Cardiac septum (tissue), 1 donor: ENCODE measurements at regions not wholly inside any gene's neighbourhood (a gene's known extent, or its start where the extent isn't known, plus 50 kb on each side); places are given as distances from the start of the nearest gene placed in this dataset.
"Not testable (repeated sequence)": the region's sequence is repeated elsewhere in the genome, so short reads cannot be mapped to it uniquely, and the experiment has no call there.

Experiments
- DNase-seq: peaks from one replicate; pipeline ENCODE4 v3.0.0-alpha.2; 2020; ENCODE audit warnings: low spot score
- intact Hi-C: fragments of 100-400 bp; cut with DNase I; formaldehyde crosslinking; loops from one replicate; pipeline ENCODE4 v1.14.0; 2022
- donor health status: DM: no; HTN: no; CAD: no.

DNA sequence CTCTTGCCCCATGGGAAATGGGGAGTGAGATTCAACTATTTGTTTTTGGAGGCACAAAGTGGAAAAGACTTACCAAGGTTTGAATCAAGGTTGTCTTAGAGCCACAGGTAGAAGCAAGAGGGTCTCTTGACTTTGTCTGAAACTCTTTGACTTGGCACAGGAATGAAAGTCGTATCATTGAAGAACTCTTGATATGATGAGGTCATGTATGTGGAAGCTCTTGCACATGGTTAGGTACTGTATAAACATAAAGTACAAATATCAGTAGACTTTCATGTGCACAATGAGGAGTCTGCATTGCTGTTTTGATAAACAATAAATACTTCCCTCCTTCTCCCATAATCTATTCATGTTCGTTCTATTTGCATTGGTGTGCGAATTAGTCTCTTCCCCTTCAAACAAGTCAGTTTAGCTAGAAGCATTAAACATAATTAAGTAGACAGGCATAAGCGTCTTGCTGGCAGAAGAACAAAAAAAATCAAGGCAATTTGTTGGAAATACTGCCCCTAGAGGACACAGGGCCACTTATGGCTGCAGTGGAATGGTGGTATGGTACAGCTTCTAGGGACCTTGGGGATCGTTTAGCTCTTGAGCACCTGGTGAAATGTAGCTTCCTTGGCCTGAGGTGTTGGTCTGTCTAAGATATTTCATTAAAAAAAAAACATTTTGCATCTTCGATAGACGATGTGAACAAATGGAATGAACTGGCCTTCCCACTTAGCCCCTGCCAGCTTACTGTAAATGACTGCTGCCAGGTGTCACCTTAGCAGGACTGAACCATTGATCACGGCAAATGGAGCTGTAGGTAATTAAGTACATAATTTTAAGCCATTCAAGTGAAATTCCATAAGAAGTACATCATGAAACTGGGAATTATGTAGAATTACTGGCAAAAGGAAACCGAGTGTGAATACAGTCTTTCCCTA, 218.0 kb upstream of the GALNT2 start:
- DNase-seq = no peak
- intact Hi-C loops = loop anchor here (10.0 kb wide), 2 partner anchors 236 to 316 kb away; no protein-coding TSS in a partner anchor

DNA sequence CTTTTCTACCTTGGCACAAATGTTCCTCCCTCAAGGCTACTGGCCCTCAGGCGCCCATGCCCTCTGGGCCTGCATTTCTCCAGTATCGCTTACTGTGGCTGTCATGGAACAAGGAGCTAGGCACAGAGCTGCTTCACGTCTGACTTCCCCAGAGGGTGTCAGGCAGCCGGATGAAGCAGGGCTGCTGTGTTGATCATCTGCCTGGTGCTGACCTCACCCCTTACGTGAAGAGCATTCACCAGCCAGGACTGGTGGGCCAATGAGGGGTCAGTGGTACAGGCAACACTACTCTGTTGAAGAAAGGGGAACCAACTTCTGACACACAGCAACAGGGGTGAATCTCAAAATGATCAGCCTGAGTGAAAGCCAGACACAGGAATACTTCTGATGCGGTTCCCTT, 215.5 kb upstream of the GALNT2 start:
- no peak for DNase-seq
- intact Hi-C loops = no loop called here

DNA sequence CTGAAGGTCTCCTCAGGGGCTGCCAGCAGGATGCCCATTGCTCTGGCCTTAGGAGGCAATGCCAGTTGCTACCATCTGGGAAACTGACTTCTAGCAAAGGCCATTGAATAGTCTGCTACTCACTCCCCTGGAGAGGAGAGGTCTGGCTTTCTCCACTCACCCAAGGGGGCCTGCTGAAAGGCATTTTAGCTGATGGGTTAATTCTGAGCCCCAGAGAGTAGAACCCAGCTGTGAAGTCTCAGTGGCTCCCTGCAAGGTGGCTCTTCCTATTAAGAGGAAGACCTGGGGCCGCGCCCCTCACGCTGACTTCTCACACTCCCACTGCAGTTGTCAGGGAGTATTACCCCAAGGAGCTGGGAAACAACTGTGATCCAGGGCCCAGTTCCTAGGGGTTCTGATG, 213.3 kb upstream of the GALNT2 start:
- no peak for DNase-seq
- intact Hi-C loops = no loop called here

DNA sequence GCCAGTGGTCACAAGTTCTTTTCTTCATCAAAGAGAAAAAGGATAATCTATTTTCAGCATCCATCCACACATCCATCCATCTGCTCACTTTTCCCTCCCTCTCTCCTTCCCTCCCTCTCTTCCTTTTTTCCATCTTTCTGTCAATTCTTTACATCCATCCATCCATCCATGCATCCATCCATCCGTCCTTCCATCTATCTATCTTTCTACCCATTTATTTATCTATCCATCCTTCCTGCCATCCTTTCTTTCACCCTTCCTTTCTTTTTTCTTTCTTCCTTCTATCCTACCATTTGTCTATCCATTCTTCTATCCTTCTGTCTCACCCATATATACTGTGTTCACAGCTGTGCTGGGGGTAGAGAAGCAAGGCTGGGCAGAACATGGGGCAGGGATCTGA, 212.4 kb upstream of the GALNT2 start:
- intact Hi-C loops = no loop called here
- DNase-seq = no peak

DNA sequence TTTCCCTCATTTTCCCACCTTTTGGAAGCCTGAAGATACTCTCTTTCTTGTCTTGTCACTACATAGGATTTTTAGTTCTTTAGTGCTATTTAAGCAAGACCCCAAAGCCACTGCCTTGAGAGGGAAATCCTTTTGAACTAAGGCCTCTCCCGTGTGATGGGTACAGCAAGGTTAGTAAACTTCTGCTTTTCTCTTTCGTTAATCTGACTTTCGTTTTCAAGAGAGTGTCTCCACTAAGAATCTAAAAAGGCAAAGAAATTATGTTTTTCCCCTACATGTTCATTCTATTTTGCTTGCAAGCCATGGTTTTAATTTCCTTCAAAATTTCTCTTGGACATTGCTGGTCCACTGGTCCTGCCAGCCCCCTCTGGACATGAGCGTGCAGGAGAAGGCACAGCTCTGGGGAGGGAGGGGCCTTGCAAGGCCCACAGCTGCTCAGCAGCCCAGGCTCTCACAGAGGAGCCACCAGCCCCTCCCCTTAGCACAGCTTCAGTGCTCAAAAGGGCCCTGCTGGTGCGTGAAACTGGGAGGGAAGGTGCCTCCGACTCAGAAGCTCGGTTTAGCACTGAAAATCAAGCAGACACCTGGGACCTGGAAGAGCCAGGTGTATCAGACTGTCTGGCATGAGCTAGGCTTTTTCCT, 210.9 kb upstream of the GALNT2 start:
- no peak for DNase-seq
- intact Hi-C loops = no loop called here

DNA sequence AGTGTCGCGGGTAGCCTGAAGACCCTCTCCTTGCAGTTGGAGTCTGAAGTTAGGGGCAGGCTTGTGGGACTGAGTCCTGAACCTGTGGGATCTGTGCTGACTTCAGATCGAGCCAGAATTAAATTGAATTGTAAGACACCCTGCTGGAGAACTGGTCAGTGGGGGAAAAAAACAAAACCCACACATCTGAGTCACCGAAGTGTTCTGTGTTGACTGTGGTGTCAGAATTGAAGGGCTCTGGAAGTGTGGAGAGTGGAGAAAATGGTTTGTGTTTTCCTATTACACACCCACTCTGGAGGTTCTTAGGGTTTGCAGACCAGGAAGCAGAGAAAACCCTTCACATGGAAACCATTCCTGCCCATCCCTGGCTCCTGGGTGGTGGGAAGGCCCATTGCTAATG, 209.5 kb upstream of the GALNT2 start:
- intact Hi-C loops = no loop called here
- no peak for DNase-seq

DNA sequence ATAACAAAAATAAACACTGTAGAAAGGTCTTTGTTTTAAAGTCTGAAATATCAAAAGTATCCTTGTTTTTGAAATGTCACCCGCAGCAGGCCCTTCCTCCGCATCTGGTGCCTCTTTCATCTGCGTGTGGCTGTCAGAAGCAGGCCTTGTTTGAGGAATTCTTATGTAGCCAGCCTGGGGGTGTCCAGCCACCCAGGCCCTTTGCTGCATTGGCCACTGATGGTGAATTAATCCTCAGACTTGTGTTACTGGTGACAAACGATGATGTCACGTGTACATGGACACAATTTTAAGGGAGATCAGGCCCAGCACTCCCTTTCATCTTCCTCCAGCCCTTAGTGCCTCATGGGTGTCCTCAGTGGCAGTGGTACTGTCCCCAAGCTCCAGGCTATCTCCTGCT, 208.0 kb upstream of the GALNT2 start:
- DNase-seq = no peak
- intact Hi-C loops = no loop called here

DNA sequence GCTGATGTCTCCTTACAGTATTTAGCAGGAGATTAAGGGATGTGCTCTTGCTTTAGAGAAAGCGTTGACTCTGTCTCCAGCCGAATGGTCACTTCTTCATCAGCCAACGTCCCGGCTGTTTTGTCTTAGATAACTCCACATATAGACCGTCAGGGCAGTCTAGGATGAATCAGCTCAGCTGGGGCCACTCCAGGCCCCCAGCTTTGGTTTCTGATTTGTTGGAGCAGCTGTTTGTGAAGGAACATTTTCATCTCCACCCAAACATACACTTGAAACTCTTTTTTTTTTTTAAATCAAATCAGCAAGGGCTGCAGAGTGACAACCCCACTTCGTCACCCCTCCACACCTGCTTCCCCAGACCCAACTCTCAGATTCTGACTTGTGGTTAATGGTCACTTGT, 206.1 kb upstream of the GALNT2 start:
- intact Hi-C loops = no loop called here
- DNase-seq = no peak

DNA sequence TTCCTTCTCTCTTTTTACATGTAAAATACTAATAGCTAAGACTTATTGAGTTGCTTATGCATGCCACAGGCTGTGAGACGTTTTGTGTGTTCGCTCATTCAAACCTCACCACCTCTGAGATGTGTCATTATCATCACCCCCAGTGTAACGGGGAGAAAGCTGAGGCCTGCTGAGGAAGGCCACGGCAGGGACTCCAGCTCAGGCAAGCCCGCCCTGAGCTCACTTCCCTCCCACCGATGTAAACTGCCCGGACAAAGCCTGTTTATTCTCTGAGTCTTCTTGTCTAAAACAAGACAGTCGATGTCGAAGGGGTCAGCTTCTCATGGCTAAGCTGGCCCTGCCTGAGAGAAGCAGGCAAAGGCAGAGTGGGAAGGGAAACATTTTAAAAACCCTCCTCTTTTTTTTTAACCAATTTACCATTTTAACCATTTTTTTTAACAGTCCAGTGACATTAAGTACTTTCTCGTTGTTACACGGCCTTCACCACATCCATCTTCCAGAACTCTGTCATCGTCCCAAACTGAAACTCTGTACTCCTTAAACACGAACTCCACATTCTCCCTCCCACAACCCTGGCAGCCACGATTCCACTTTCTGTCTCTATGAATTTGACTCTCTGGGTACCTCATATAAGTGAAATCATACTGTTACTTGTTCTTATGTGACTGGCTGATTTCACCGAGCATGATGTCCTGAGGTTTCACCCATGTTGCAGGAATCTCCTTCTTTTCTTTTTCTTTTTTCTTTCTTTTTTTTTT, 204.8 kb upstream of the GALNT2 start:
- intact Hi-C loops = no loop called here
- no peak for DNase-seq

DNA sequence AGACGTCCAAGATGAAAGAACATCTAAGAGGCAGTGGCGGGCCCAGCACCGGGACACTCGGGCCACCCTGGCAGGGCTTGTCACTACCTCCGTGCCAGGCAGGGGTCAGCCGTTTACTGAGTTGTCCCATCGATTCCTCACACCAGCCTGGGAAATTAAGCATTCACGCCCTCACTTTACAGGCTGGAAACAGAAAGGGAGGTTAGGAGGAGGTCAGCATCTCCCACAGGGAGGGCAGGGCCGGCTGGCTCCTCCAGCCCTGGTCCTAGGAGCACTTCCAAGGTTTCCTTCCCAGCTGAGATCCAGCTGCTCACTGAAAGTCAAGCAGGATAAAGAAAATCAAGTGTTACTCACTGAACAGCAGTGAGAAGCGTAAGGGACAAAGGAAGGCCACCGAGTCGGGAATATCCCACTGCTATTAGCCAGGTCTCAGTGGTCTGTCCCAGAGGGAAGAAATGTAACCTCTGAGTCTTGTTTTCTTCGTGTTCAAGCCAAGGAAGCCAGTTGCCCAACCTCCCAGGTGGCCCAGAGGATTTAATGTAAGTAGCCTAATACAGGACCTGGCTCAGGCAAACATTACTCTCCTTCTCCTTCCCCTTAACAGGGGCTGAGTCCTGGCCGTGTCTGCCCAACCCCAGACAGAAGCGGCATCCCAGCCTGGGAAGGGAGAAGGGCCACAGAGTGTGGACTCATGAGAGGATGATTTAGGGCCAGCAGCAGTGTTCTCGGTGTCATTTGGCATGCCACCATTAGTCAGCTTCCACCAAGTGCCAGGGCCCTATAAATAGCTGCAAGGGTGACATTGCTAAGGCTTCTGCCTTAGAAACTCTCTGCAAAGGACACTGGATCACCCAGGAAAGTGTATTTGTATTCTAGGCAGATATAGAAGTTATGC, 203.1 kb upstream of the GALNT2 start:
- no peak for DNase-seq
- intact Hi-C loops = no loop called here

DNA sequence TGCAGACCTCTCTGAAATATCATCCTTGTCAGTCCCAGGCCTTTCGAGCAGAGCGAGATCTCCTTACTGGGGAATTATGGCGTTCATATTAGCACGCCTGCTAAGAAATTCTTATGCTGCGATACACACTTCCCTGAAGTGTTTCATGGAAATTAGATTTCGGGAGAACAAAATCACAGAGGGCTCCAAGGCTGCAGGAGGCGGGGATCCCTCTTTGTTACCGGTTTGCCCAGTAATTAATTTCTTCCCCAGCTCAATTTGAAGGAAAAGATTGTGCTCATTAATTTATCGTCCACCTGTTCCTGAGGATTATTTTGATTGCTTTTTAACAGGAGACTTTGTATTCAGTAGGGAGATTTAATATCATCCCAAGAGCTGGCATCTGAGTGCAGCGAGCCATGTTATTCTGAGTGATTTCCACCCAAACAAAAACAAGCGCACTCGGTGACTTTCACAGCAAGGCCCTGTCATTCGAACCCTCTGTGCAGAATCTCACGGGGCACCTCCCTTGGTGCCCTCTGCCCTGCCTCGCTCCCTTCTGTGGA, 202.3 kb upstream of the GALNT2 start:
- intact Hi-C loops = no loop called here
- DNase-seq = no peak

DNA sequence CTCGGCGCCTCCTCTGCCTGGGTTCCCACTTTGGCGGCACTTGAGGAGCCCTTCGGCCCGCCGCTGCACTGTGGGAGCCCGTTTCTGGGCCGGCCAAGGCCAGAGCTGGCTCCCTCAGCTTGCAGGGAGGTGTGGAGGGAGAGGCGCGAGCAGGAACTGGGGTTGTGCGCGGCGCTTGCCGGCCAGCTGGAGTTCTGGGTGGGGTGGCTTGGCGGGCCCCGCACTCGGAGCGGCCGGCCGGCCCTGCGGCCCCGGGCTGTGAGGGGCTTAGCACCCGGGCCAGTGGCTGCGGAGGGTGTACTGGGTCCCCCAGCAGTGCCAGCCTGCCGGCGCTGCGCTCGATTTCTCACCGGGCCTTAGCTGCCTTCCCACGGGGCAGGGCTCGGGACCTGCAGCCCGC, 201.7 kb upstream of the GALNT2 start:
- DNase-seq, intact Hi-C loops: not testable (repeated sequence)

DNA sequence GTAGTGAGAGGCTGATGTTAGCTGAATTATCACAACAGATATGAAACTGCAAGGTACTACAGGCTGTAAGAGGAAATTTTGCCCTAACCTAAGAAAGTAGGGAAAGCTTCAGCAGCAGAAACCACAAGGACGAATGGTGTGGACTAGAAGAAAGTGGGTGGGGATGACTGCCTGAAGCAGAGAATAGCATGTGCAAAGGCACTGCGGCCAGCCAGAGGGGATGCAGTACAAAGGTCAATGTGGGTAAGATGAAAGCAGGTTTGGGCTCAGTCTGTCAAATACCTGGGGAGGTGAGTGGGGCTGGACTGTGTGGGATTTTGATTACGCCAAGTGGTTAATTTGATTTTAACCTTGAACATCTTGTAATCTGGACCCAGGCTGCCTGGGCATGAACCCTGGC, 199.3 kb upstream of the GALNT2 start:
- intact Hi-C loops = no loop called here
- no peak for DNase-seq

DNA sequence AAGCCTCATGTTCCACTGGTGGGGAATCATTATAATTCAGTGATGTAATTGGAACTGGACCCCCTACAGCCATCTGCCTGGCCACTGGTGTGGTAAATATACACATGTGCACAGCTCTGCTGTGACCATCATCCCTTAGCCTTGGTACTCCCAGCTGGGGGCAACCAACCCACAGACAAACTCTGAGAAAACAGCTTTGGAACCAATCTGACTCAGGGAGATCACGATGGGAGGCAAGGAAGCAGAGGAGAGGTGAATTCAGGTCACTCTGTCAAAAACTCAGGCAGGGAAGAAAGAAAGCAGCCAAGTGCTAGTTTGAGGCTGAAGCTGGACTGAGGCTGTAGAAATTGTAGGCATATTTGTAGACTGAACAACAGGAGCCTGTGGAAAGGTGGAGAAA, 197.8 kb upstream of the GALNT2 start:
- no peak for DNase-seq
- intact Hi-C loops = no loop called here

DNA sequence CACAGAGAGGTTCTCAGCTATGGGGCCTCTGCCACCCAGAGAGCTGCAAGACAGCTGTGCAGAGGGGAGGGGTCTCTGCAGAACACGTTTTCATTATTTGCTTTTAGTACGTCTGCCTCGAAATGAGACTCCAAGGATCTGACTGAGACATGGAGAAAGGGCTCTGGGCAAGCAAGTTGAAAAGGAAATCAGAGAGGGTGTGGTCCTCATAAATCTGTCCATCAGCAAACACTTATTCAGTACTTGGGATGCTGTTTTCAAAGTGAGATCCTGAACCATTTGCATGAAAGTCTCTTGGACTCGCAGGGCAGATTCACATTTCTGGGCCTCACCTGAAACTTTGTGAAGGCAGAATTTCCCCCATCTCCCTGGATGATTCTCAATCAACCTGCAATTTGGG, 197.4 kb upstream of the GALNT2 start:
- intact Hi-C loops = no loop called here
- no peak for DNase-seq

DNA sequence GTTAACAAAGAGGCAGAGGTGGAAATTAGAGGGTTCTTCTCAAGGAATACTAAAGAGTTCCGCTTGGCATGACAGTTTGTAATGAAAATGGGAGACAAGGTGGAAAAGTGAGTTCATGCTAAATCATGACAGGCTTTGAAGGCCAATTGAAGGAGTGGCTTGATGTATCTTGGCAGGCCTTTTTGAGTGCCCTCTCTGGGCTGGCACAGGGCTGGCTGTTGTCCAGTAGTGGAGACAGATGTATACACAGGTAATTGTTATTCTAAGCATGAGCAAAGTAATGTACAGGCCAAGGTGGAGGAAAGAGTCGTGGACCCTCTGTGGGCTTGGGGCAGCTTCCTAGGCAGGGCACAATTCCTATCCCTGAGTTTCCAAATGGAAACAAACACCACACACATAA, 196.7 kb upstream of the GALNT2 start:
- intact Hi-C loops = no loop called here
- no peak for DNase-seq

DNA sequence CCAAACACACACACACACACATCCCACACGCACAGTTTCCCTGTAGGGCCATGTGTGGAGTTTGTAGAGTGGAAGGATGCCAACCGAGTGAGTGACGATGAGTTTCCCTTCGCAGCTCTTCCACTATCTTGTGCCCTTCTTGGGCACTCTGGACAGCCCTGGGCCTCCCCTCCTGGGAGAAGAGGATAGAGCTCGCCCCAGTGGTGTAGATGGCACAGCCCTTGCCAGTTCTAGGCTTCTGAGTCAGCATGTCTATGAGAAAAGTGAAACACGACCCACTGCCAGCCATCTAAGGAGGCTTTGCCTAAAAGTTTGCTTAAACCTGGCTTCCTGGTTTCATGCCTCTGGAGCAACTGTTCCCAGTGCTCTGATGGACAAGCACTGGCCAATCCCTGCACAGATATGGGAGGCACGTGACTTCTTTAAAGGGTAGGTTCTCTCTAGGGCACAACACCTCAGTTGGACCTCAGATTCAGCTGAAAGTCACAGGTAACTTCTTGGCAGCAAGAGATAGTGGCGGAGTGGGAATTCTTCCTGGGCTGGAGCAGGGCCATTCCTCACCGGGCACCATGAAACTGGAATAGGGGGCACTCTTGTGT, 195.9 kb upstream of the GALNT2 start:
- no peak for DNase-seq
- intact Hi-C loops = no loop called here

DNA sequence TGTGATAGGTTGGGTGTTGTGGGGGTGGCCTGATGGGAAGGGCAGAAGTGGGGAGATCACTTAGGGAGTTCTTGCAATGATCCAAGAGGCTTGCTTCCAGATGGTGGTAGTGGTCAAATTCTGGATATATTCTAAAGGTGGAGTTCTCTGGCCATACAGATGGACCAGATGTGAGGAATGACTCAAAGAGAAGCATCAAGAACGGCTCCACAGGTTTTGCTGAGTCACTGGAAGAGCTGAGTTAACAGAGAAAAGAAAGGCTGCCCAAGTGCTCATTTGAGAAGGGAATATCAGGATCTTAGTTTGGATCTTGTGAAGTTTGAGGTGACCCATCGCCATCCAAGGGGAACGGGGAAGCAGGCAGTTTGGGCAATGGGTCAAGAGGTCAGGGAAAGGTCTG, 192.9 kb upstream of the GALNT2 start:
- no peak for DNase-seq
- intact Hi-C loops = no loop called here

DNA sequence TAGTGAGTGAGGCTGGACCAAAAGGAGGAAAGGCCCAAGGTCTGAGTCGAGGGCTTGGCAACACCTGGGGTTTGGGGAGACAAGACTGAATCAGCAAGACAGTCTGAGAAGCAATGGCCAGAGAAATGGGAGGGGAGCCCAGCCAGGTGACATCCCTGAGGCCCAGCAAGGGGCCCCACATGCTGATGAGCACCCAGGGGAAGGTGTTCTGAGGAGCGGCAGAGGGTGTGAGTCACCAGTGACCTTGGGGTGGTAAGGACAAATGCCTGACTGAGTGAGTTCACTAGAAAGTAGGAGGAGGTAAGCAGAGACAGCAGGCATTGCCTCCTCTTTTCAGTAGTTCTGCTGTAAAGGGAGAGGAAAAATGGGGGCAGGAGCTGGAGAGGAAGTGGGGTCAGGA, 192.4 kb upstream of the GALNT2 start:
- intact Hi-C loops = no loop called here
- DNase-seq = no peak
